WTC11 (cell line): ENCODE measurements at regions not wholly inside any gene's neighbourhood (a gene's known extent, or its start where the extent isn't known, plus 50 kb on each side); places are given as distances from the start of the nearest gene placed in this dataset.

Experiments
- ATAC-seq: fragments of 200-7000 bp; cut with Tn5 transposase; 2 replicates; pipeline ENCODE4 v1.10.0; 2021; ENCODE audit warnings: mild to moderate bottlenecking, moderate library complexity
- CTCF ChIA-PET: fragments of 300-600 bp; sonication (Branson Sonifier 250); formaldehyde crosslinking; loops from one replicate; lab custom pipeline; 2021; ENCODE audit warnings: antibody characterized with exemption; lab: Charles Lee
- POLR2A ChIA-PET: fragments of 350-600 bp; sonication (Branson Sonifier 250); formaldehyde crosslinking; loops from one replicate; lab custom pipeline; 2021; ENCODE audit warnings: antibody characterized with exemption; lab: Charles Lee
- DNase-seq: peaks from one replicate; pipeline ENCODE4 v3.0.0; 2021; ENCODE audit warnings: low spot score
- H3K27ac Mint-ChIP-seq: 2 replicates; pipeline ENCODE4 v1.8.0; 2021; ENCODE audit warnings: mixed read lengths
- H3K27me3 Mint-ChIP-seq: 2 replicates; pipeline ENCODE4 v1.8.0; 2021; ENCODE audit warnings: low read depth, mild to moderate bottlenecking, moderate library complexity, mixed read lengths
- H3K36me3 Mint-ChIP-seq: 2 replicates; pipeline ENCODE4 v1.8.0; 2021; ENCODE audit warnings: mixed read lengths
- H3K4me1 Mint-ChIP-seq: 2 replicates; pipeline ENCODE4 v1.8.0; 2022; ENCODE audit warnings: mixed read lengths
- H3K4me3 Mint-ChIP-seq: 2 replicates; pipeline ENCODE4 v1.8.0; 2021; ENCODE audit warnings: mild to moderate bottlenecking, moderate library complexity, mixed read lengths
- H3K9me3 Mint-ChIP-seq: 2 replicates; pipeline ENCODE4 v1.8.0; 2021; ENCODE audit warnings: mixed read lengths
- CREM ChIP-seq: sonication (generic); formaldehyde crosslinking; IDR thresholded peaks from 2 replicates; pipeline ENCODE4 v1.8.1; 2022; ENCODE audit warnings: mild to moderate bottlenecking, missing genetic modification reagents, moderate library complexity
- ETV6 ChIP-seq: sonication (generic); formaldehyde crosslinking; IDR thresholded peaks from 2 replicates; pipeline ENCODE4 v1.8.1; 2022; ENCODE audit warnings: mild to moderate bottlenecking, missing genetic modification reagents
- FOXK1 ChIP-seq: sonication (generic); formaldehyde crosslinking; IDR thresholded peaks from 2 replicates; pipeline ENCODE4 v1.8.0; 2022; ENCODE audit warnings: mild to moderate bottlenecking, moderate library complexity, missing genetic modification reagents
- FOXP1 ChIP-seq: sonication (generic); formaldehyde crosslinking; IDR thresholded peaks from 2 replicates; pipeline ENCODE4 v1.8.0; 2022; ENCODE audit warnings: missing genetic modification reagents, mild to moderate bottlenecking, moderate library complexity, borderline replicate concordance
- GTF2I ChIP-seq: fragments of 250-450 bp; sonication (Bioruptor Pico); conservative IDR thresholded peaks from 2 replicates; pipeline ENCODE4 v1.4.0; 2021; ENCODE audit warnings: mild to moderate bottlenecking
- NFE2L1 ChIP-seq: sonication (generic); formaldehyde crosslinking; IDR thresholded peaks from 2 replicates; pipeline ENCODE4 v1.8.1; 2023; ENCODE audit warnings: missing genetic modification reagents
- NR3C1 ChIP-seq: sonication (generic); formaldehyde crosslinking; conservative IDR thresholded peaks from 2 replicates; pipeline ENCODE4 v1.8.1; 2023; ENCODE audit warnings: low read depth, mild to moderate bottlenecking, missing genetic modification reagents
- PRRX2 ChIP-seq: fragments of 250-450 bp; sonication (Bioruptor Pico); IDR thresholded peaks from 2 replicates; pipeline ENCODE4 v1.8.0; 2021; ENCODE audit warnings: mild to moderate bottlenecking
- RORB ChIP-seq: fragments of 250-450 bp; sonication (Bioruptor Pico); IDR thresholded peaks from 2 replicates; pipeline ENCODE4 v1.9.0; 2021; ENCODE audit warnings: mild to moderate bottlenecking
- SP1 ChIP-seq: sonication (generic); formaldehyde crosslinking; conservative IDR thresholded peaks from 2 replicates; pipeline ENCODE4 v1.8.1; 2022; ENCODE audit warnings: missing genetic modification reagents
- TP53 ChIP-seq: sonication (generic); formaldehyde crosslinking; IDR thresholded peaks from 2 replicates; pipeline ENCODE4 v1.8.1; 2023; ENCODE audit warnings: mild to moderate bottlenecking, missing genetic modification reagents
- ZNF263 ChIP-seq: sonication (generic); formaldehyde crosslinking; IDR thresholded peaks from 2 replicates; pipeline ENCODE4 v1.8.1; 2022; ENCODE audit warnings: low read depth, mild to moderate bottlenecking, moderate library complexity, missing genetic modification reagents
- ZNF396 ChIP-seq: fragments of 250-450 bp; sonication (Bioruptor Pico); IDR thresholded peaks from 2 replicates; pipeline ENCODE4 v1.8.0; 2021; ENCODE audit warnings: mild to moderate bottlenecking, moderate library complexity, borderline replicate concordance
- TF ChIP-seq, protein P1 (sequence below): fragments of 250-450 bp; sonication (Bioruptor Pico); conservative IDR thresholded peaks from 2 replicates; pipeline ENCODE4 v1.9.0; 2021; ENCODE audit warnings: mild to moderate bottlenecking
- TF ChIP-seq, protein P2 (sequence below): sonication (generic); formaldehyde crosslinking; IDR thresholded peaks from 2 replicates; pipeline ENCODE4 v1.8.1; 2022; ENCODE audit warnings: mild to moderate bottlenecking, moderate library complexity, missing genetic modification reagents
- TF ChIP-seq, protein P3 (sequence below): sonication (generic); formaldehyde crosslinking; IDR thresholded peaks from 2 replicates; pipeline ENCODE4 v1.8.1; 2023; ENCODE audit warnings: mild to moderate bottlenecking, missing genetic modification reagents
- TF ChIP-seq, protein P4 (sequence below): sonication (generic); formaldehyde crosslinking; IDR thresholded peaks from 2 replicates; pipeline ENCODE4 v1.8.1; 2023; ENCODE audit warnings: mild to moderate bottlenecking, missing genetic modification reagents, moderate library complexity
- TF ChIP-seq, protein P5 (sequence below): sonication (generic); formaldehyde crosslinking; IDR thresholded peaks from 2 replicates; pipeline ENCODE4 v1.8.1; 2023; ENCODE audit warnings: mild to moderate bottlenecking, missing genetic modification reagents
- TF ChIP-seq, protein P6 (sequence below): fragments of 250-450 bp; sonication (Bioruptor Pico); IDR thresholded peaks from 2 replicates; pipeline ENCODE4 v1.9.0; 2021; ENCODE audit warnings: moderate library complexity, mild to moderate bottlenecking, inconsistent platforms, borderline replicate concordance
- TF ChIP-seq, protein P7 (sequence below): sonication (generic); formaldehyde crosslinking; IDR thresholded peaks from 2 replicates; pipeline ENCODE4 v1.8.1; 2022; ENCODE audit warnings: low read depth, mild to moderate bottlenecking, moderate library complexity, missing genetic modification reagents, borderline replicate concordance

DNA sequence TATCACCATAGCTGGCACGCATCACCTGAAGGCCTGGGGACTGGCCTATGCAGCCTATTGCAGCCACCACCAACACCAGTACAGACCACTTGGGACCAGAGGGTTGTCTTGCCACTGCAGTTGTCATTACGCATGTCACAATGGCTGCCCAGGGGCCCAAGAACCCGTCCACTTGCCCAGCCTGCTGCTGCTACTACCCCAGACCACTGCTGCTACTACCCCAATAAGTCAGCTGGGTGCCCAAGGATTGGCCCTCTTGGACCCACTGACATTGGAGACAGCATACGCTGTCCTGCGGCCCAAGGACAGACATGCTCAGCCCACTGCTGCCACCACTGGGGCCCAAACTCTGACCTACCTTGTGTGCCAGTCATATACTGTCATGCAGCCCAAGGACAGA, 102.7 kb upstream of the OR9Q1 start:
- POLR2A ChIA-PET, result no interaction called here
- no peak overlapping the region for H3K27ac Mint-ChIP-seq
- H3K27me3 Mint-ChIP-seq, result peaks cover 5% of the 10 kb centered on the region; the same call in 1 of the 2 replicates
- peaks cover 3% of the 10 kb centered on the region for H3K9me3 Mint-ChIP-seq
- no peak overlapping the region for H3K4me3 Mint-ChIP-seq
- DNase-seq (no peak), ATAC-seq (no peak)
- peaks cover 8% of the 10 kb centered on the region; the same call in 1 of the 2 replicates for H3K4me1 Mint-ChIP-seq
- TF ChIP-seq, protein P1, sequence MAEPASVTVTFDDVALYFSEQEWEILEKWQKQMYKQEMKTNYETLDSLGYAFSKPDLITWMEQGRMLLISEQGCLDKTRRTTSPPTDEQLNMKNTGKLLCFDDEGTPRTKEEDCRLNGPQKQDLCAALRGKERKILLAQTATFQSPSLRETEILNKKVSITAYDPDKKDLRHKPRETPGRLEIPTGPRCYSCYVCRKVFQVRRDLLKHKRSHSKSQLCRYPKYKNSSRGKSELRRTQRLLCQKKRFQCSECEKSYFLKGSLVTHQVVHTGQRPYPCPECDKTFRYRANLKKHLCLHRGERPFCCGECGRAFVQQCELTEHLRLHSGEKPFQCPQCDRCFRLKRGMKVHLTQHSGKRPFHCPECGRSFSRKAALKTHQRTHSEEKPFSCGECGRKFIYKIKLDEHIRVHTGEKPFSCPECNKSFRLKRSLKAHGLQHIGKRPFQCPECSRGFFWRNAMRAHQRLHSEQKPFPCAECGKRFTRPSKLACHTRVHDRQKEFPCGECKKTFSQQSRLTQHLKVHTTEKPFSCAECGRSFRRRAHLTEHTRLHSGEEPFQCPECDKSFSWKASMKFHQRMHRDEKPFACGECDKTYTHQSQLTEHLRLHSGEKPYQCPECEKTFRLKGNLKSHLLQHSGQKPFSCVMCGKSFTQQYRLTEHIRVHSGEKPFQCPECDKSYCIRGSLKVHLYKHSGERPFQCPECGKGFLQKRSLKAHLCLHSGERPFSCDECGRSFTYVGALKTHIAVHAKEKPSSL, result no peak
- no peak for TF ChIP-seq ZNF263 (CRISPR knock-in tag)
- TF ChIP-seq NFE2L1 (CRISPR knock-in tag), result no peak
- no peak for TF ChIP-seq ETV6 (CRISPR knock-in tag)
- TF ChIP-seq, protein P2, sequence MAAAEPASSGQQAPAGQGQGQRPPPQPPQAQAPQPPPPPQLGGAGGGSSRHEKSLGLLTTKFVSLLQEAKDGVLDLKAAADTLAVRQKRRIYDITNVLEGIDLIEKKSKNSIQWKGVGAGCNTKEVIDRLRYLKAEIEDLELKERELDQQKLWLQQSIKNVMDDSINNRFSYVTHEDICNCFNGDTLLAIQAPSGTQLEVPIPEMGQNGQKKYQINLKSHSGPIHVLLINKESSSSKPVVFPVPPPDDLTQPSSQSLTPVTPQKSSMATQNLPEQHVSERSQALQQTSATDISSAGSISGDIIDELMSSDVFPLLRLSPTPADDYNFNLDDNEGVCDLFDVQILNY (CRISPR knock-in tag), result no peak
- TF ChIP-seq FOXP1 (CRISPR knock-in tag), result no peak
- TF ChIP-seq, protein P3, sequence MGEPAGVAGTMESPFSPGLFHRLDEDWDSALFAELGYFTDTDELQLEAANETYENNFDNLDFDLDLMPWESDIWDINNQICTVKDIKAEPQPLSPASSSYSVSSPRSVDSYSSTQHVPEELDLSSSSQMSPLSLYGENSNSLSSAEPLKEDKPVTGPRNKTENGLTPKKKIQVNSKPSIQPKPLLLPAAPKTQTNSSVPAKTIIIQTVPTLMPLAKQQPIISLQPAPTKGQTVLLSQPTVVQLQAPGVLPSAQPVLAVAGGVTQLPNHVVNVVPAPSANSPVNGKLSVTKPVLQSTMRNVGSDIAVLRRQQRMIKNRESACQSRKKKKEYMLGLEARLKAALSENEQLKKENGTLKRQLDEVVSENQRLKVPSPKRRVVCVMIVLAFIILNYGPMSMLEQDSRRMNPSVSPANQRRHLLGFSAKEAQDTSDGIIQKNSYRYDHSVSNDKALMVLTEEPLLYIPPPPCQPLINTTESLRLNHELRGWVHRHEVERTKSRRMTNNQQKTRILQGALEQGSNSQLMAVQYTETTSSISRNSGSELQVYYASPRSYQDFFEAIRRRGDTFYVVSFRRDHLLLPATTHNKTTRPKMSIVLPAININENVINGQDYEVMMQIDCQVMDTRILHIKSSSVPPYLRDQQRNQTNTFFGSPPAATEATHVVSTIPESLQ (CRISPR knock-in tag), result no peak
- TF ChIP-seq, protein P4, sequence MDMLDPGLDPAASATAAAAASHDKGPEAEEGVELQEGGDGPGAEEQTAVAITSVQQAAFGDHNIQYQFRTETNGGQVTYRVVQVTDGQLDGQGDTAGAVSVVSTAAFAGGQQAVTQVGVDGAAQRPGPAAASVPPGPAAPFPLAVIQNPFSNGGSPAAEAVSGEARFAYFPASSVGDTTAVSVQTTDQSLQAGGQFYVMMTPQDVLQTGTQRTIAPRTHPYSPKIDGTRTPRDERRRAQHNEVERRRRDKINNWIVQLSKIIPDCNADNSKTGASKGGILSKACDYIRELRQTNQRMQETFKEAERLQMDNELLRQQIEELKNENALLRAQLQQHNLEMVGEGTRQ (CRISPR knock-in tag), result no peak
- no peak for TF ChIP-seq RORB
- no peak for TF ChIP-seq PRRX2
- no peak for TF ChIP-seq ZNF396 (CRISPR knock-in tag)
- TF ChIP-seq NR3C1, result no peak
- TF ChIP-seq GTF2I (CRISPR knock-in tag), result no peak
- no peak for TF ChIP-seq CREM (CRISPR knock-in tag)
- TF ChIP-seq, protein P5, sequence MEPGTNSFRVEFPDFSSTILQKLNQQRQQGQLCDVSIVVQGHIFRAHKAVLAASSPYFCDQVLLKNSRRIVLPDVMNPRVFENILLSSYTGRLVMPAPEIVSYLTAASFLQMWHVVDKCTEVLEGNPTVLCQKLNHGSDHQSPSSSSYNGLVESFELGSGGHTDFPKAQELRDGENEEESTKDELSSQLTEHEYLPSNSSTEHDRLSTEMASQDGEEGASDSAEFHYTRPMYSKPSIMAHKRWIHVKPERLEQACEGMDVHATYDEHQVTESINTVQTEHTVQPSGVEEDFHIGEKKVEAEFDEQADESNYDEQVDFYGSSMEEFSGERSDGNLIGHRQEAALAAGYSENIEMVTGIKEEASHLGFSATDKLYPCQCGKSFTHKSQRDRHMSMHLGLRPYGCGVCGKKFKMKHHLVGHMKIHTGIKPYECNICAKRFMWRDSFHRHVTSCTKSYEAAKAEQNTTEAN (CRISPR knock-in tag), result no peak
- no peak for TF ChIP-seq SP1 (CRISPR knock-in tag)
- TF ChIP-seq FOXK1 (CRISPR knock-in tag), result no peak
- TF ChIP-seq TP53, result no peak
- TF ChIP-seq, protein P6, sequence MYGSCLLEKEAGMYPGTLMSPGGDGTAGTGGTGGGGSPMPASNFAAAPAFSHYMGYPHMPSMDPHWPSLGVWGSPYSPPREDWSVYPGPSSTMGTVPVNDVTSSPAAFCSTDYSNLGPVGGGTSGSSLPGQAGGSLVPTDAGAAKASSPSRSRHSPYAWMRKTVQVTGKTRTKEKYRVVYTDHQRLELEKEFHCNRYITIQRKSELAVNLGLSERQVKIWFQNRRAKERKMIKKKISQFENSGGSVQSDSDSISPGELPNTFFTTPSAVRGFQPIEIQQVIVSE (CRISPR knock-in tag), result no peak
- TF ChIP-seq, protein P7, sequence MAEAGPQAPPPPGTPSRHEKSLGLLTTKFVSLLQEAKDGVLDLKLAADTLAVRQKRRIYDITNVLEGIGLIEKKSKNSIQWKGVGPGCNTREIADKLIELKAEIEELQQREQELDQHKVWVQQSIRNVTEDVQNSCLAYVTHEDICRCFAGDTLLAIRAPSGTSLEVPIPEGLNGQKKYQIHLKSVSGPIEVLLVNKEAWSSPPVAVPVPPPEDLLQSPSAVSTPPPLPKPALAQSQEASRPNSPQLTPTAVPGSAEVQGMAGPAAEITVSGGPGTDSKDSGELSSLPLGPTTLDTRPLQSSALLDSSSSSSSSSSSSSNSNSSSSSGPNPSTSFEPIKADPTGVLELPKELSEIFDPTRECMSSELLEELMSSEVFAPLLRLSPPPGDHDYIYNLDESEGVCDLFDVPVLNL (CRISPR knock-in tag), result no peak
- no peaks in the 10 kb centered on the region for H3K36me3 Mint-ChIP-seq
- CTCF ChIA-PET, result no interaction called here
